ENCODE measurements at regions not wholly inside any gene's neighbourhood (a gene's known extent, or its start where the extent isn't known, plus 50 kb on each side); places are given as distances from the start of the nearest gene placed in this dataset.

DNA sequence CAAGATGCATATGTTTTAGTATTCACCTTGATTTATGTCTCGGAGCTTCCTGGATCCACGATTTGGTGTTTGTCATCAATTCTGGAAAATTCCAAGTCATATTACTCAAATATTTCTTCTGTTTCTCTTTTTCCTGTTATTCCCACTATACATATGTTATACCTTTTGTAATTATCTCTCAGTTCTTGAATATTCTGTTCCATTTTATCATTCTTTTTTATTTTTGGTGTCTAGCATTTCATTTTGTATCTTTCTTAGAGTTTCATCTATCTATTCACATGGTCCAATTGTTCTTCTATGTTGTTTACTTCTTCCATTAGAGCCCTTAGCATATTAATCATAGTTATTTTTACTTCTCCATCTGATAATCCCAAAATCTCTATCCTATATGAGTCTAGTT lies 637.8 kb upstream of the GRAMD2B start:
- ATAC-seq (ENCODE audit: insufficient read depth, low FRiP score), result no peak
- H3K4me1 ChIP-seq (ENCODE audit: control insufficient read depth in 5 of 5, insufficient read depth in 5 of 5, low read length in 5 of 5), result no peaks in the 10 kb centered on the region
- no peaks in the 10 kb centered on the region for H3K36me3 ChIP-seq (ENCODE audit: control insufficient read depth in 4 of 4, insufficient read depth in 4 of 4, low read length in 4 of 4)
- H3K27ac ChIP-seq (ENCODE audit: low read depth in 1 of 2, low read length in 1 of 2), result no peak overlapping the region
- H3K9ac ChIP-seq (ENCODE audit: insufficient read depth in 1 of 2, low read length in 2 of 2), result no peak overlapping the region
- no peak overlapping the region for H3K4me3 ChIP-seq
- WGBS, 2 donors, result 76 to 81% methylated on average over 2 of the region's 2 CpGs
- no peaks in the 10 kb centered on the region for H3K9me3 ChIP-seq (ENCODE audit: control insufficient read depth in 4 of 4, insufficient read depth in 3 of 4, low read length in 3 of 4)
- no peak for DNase-seq
- no peaks in the 10 kb centered on the region for H3K27me3 ChIP-seq (ENCODE audit: control insufficient read depth in 3 of 3, insufficient read depth in 3 of 3, low read length in 2 of 3)
- TF ChIP-seq, protein P1, sequence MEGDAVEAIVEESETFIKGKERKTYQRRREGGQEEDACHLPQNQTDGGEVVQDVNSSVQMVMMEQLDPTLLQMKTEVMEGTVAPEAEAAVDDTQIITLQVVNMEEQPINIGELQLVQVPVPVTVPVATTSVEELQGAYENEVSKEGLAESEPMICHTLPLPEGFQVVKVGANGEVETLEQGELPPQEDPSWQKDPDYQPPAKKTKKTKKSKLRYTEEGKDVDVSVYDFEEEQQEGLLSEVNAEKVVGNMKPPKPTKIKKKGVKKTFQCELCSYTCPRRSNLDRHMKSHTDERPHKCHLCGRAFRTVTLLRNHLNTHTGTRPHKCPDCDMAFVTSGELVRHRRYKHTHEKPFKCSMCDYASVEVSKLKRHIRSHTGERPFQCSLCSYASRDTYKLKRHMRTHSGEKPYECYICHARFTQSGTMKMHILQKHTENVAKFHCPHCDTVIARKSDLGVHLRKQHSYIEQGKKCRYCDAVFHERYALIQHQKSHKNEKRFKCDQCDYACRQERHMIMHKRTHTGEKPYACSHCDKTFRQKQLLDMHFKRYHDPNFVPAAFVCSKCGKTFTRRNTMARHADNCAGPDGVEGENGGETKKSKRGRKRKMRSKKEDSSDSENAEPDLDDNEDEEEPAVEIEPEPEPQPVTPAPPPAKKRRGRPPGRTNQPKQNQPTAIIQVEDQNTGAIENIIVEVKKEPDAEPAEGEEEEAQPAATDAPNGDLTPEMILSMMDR (IDR thresholded peaks at IDR 0.05; ENCODE audit: control extremely low read depth, extremely low read depth), result no peak

DNA sequence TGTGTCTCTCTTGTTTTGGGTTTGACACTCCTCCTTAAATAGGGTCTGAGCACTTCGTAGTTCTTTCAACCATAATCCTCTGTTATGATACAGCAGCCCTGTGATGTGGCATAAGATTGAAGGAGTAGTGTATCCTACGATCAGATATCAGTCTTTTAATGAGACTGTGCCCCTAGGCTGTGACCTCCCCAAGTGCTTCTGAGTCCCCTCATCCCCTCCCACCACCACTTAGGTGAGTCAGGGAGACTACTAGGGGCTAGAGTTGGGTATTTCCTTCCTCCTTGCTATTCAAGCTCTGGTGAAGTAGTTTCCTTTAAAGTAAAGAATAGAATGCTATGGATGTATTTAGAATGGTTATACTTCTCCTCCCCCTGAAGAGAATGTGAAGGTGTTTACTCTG lies 637.2 kb upstream of the GRAMD2B start:
- 69 to 79% methylated on average over 2 of the region's 2 CpGs for WGBS, 2 donors

GRCh38 chr5:125793470-125793869 lies 629.7 kb upstream of the GRAMD2B start:
- H3K27ac ChIP-seq (ENCODE audit: low read depth in 1 of 2, low read length in 1 of 2), result no peak overlapping the region
- TF ChIP-seq, protein P1 (IDR thresholded peaks at IDR 0.05; ENCODE audit: control extremely low read depth, extremely low read depth), result no peak
- no peak overlapping the region for H3K9ac ChIP-seq (ENCODE audit: insufficient read depth in 1 of 2, low read length in 2 of 2)
- H3K9me3 ChIP-seq (ENCODE audit: control insufficient read depth in 4 of 4, insufficient read depth in 3 of 4, low read length in 3 of 4), result peaks cover 0 to 1% (median 0%) of the 10 kb centered on the region in 4 donors
- DNase-seq (no peak), ATAC-seq (ENCODE audit: insufficient read depth, low FRiP score) (no peak)
- H3K36me3 ChIP-seq (ENCODE audit: control insufficient read depth in 4 of 4, insufficient read depth in 4 of 4, low read length in 4 of 4), result no peaks in the 10 kb centered on the region
- no peak overlapping the region for H3K4me3 ChIP-seq
- WGBS, 2 donors, result 99 to 100% methylated on average over 1 of the region's 1 CpG
- no peaks in the 10 kb centered on the region for H3K4me1 ChIP-seq (ENCODE audit: control insufficient read depth in 5 of 5, insufficient read depth in 5 of 5, low read length in 5 of 5)
- no peaks in the 10 kb centered on the region for H3K27me3 ChIP-seq (ENCODE audit: control insufficient read depth in 3 of 3, insufficient read depth in 3 of 3, low read length in 2 of 3)

More for the DNA sequence above, 637.2 kb upstream of the GRAMD2B start:
- TF ChIP-seq, protein P1 (IDR thresholded peaks at IDR 0.05; ENCODE audit: control extremely low read depth, extremely low read depth), result no peak
- no peak overlapping the region for H3K4me3 ChIP-seq
- no peaks in the 10 kb centered on the region for H3K4me1 ChIP-seq (ENCODE audit: control insufficient read depth in 5 of 5, insufficient read depth in 5 of 5, low read length in 5 of 5)
- DNase-seq (no peak), ATAC-seq (ENCODE audit: insufficient read depth, low FRiP score) (no peak)
- no peaks in the 10 kb centered on the region for H3K9me3 ChIP-seq (ENCODE audit: control insufficient read depth in 4 of 4, insufficient read depth in 3 of 4, low read length in 3 of 4)
- no peak overlapping the region for H3K9ac ChIP-seq (ENCODE audit: insufficient read depth in 1 of 2, low read length in 2 of 2)
- no peak overlapping the region for H3K27ac ChIP-seq (ENCODE audit: low read depth in 1 of 2, low read length in 1 of 2)
- no peaks in the 10 kb centered on the region for H3K36me3 ChIP-seq (ENCODE audit: control insufficient read depth in 4 of 4, insufficient read depth in 4 of 4, low read length in 4 of 4)
- H3K27me3 ChIP-seq (ENCODE audit: control insufficient read depth in 3 of 3, insufficient read depth in 3 of 3, low read length in 2 of 3), result no peaks in the 10 kb centered on the region

- TF ChIP-seq, protein P1 (IDR thresholded peaks at IDR 0.05; ENCODE audit: control extremely low read depth, extremely low read depth), result no peak
- Histone ChIP-seq H3K9me3 (ENCODE audit: control insufficient read depth in 4 of 4, insufficient read depth in 3 of 4, low read length in 3 of 4) (peaks cover 0 to 1% (median 0%) of the 10 kb centered on the region in 4 donors), H3K4me1 (ENCODE audit: control insufficient read depth in 5 of 5, insufficient read depth in 5 of 5, low read length in 5 of 5) (no peaks in the 10 kb centered on the region), H3K9ac (ENCODE audit: insufficient read depth in 1 of 2, low read length in 2 of 2) (no peak overlapping the region), H3K4me3 (no peak overlapping the region), H3K36me3 (ENCODE audit: control insufficient read depth in 4 of 4, insufficient read depth in 4 of 4, low read length in 4 of 4) (no peaks in the 10 kb centered on the region), H3K27ac (ENCODE audit: low read depth in 1 of 2, low read length in 1 of 2) (no peak overlapping the region), H3K27me3 (ENCODE audit: control insufficient read depth in 3 of 3, insufficient read depth in 3 of 3, low read length in 2 of 3) (no peaks in the 10 kb centered on the region)
- DNase-seq (no peak), ATAC-seq (ENCODE audit: insufficient read depth, low FRiP score) (no peak)
These were observed 628.3 kb upstream of the GRAMD2B start for GRCh38 chr5:125794922-125795321.

Measured in lung (tissue), 11 donors.